CD4-positive, CD25-positive, alpha-beta regulatory T cell (primary cell): ENCODE measurements at regions not wholly inside any gene's neighbourhood (a gene's known extent, or its start where the extent isn't known, plus 50 kb on each side); places are given as distances from the start of the nearest gene placed in this dataset.
"Not testable (repeated sequence)": the region's sequence is repeated elsewhere in the genome, so short reads cannot be mapped to it uniquely, and the experiment has no call there.

Experiments
- ATAC-seq, 2 donors: fragments of 150-1000 bp; cut with Tn5 transposase; one replicate each; pipeline ENCODE4 v1.10.0; 2021; ENCODE audit warnings: low read depth in 2 of 2, moderate number of reproducible peaks in 2 of 2, moderate library complexity in 1 of 2
- DNase-seq, 3 donors: peaks; one replicate each; pipeline versions ENCODE4 v3.0.0 to v3.0.0-alpha.2; 2012 to 2022; ENCODE audit warnings: mixed read lengths in 1 of 3
- H3K27ac ChIP-seq: one replicate; pipeline ENCODE4 v1.7.0; 2013; ENCODE audit warnings: mild to moderate bottlenecking, low read length; ENCODE audit not compliant: insufficient read depth, poor library complexity, severe bottlenecking
- H3K27me3 ChIP-seq: one replicate; pipeline ENCODE4 v1.7.0; 2013; ENCODE audit warnings: low read length; ENCODE audit not compliant: control insufficient read depth, insufficient read depth
- H3K36me3 ChIP-seq: one replicate; pipeline ENCODE4 v1.7.0; 2013; ENCODE audit warnings: mild to moderate bottlenecking, low read length, moderate library complexity; ENCODE audit not compliant: control insufficient read depth, insufficient read depth
- H3K4me1 ChIP-seq: 2 replicates; pipeline ENCODE4 v1.7.0; 2013; ENCODE audit warnings: mild to moderate bottlenecking, low read length; ENCODE audit not compliant: insufficient read depth, control insufficient read depth, poor library complexity, severe bottlenecking
- H3K4me3 ChIP-seq: one replicate; pipeline ENCODE4 v1.7.0; 2013; ENCODE audit warnings: low read depth, mild to moderate bottlenecking, low read length, moderate library complexity
- H3K9me3 ChIP-seq, 2 experiments: 1 replicate in 1 of 2; 2 replicates in 1 of 2; pipeline ENCODE4 v1.7.0; 2013; ENCODE audit warnings: low read length in 2 of 2, mild to moderate bottlenecking in 1 of 2, moderate library complexity in 1 of 2; ENCODE audit not compliant: control insufficient read depth in 2 of 2
- H3K27ac Mint-ChIP-seq, 3 donors: one replicate each; pipeline ENCODE4 v1.8.0; 2020 to 2022; ENCODE audit warnings: mild to moderate bottlenecking in 3 of 3, mixed read lengths in 3 of 3, moderate library complexity in 2 of 3
- H3K27me3 Mint-ChIP-seq: one replicate; pipeline ENCODE4 v1.8.0; 2022; ENCODE audit warnings: mild to moderate bottlenecking, mixed read lengths
- H3K36me3 Mint-ChIP-seq: one replicate; pipeline ENCODE4 v1.8.0; 2020; ENCODE audit warnings: mixed read lengths
- H3K4me1 Mint-ChIP-seq, 4 donors: one replicate each; pipeline ENCODE4 v1.8.0; 2020 to 2022; ENCODE audit warnings: mixed read lengths in 4 of 4, mild to moderate bottlenecking in 1 of 4
- H3K4me3 Mint-ChIP-seq, 4 donors: one replicate each; pipeline ENCODE4 v1.8.0; 2020 to 2022; ENCODE audit warnings: mild to moderate bottlenecking in 4 of 4, mixed read lengths in 4 of 4, moderate library complexity in 3 of 4
- H3K9me3 Mint-ChIP-seq, 7 donors: one replicate each; pipeline ENCODE4 v1.8.0; 2020 to 2022; ENCODE audit warnings: mixed read lengths in 7 of 7, mild to moderate bottlenecking in 3 of 7, moderate library complexity in 2 of 7

- no peak for ATAC-seq
- peaks cover 0 to 5% (median 0%) of the 10 kb centered on the region in 4 donors for H3K4me1 Mint-ChIP-seq
- Histone ChIP-seq H3K4me1 (no peaks in the 10 kb centered on the region), H3K27ac (no peak overlapping the region), H3K9me3 (no peaks in the 10 kb centered on the region), H3K4me3 (no peak overlapping the region), H3K27me3 (no peaks in the 10 kb centered on the region), H3K36me3 (no peaks in the 10 kb centered on the region)
- H3K36me3 Mint-ChIP-seq, result no peaks in the 10 kb centered on the region
- no peak overlapping the region for H3K27ac Mint-ChIP-seq
- H3K9me3 Mint-ChIP-seq, result peaks cover 0 to 17% (median 2%) of the 10 kb centered on the region in 7 donors
- peaks cover 12% of the 10 kb centered on the region for H3K27me3 Mint-ChIP-seq
- no peak for DNase-seq
- H3K4me3 Mint-ChIP-seq, result no peak overlapping the region
Observed at GRCh38 chr5:97563050-97563657, 380.1 kb upstream of the RIOK2 start.

- ATAC-seq (no peak), DNase-seq (no peak)
- H3K27me3 ChIP-seq, result no peaks in the 10 kb centered on the region
- Mint-ChIP-seq H3K27ac (no peak overlapping the region), H3K4me3 (no peak overlapping the region), H3K36me3 (no peaks in the 10 kb centered on the region), H3K9me3 (peaks cover 5 to 38% (median 9%) of the 10 kb centered on the region in 7 donors), H3K4me1 (peaks cover 0 to 5% (median 0%) of the 10 kb centered on the region in 4 donors), H3K27me3 (peaks cover 6% of the 10 kb centered on the region)
- H3K4me3 ChIP-seq, result no peak overlapping the region
- H3K36me3 ChIP-seq, result no peaks in the 10 kb centered on the region
- H3K9me3 ChIP-seq, result peaks cover 6 to 12% of the 10 kb centered on the region in 2 experiments
- no peak overlapping the region for H3K27ac ChIP-seq
- no peaks in the 10 kb centered on the region for H3K4me1 ChIP-seq
Observed at GRCh38 chr5:97568382-97568781, 385.3 kb upstream of the RIOK2 start.

- no peak overlapping the region for H3K27ac ChIP-seq
- no peak for ATAC-seq
- no peaks in the 10 kb centered on the region for H3K27me3 ChIP-seq
- no peaks in the 10 kb centered on the region for H3K4me1 ChIP-seq
- no peak overlapping the region for H3K4me3 ChIP-seq
- Mint-ChIP-seq H3K4me1 (no peaks in the 10 kb centered on the region), H3K9me3 (peaks cover 4 to 38% (median 9%) of the 10 kb centered on the region in 7 donors), H3K36me3 (no peaks in the 10 kb centered on the region), H3K27me3 (peaks cover 6% of the 10 kb centered on the region), H3K27ac (no peak overlapping the region), H3K4me3 (no peak overlapping the region)
- H3K36me3 ChIP-seq, result no peaks in the 10 kb centered on the region
- DNase-seq, result no peak
- peaks cover 6 to 12% of the 10 kb centered on the region in 2 experiments for H3K9me3 ChIP-seq
Observed at GRCh38 chr5:97570242-97570641, 387.2 kb upstream of the RIOK2 start.

DNA sequence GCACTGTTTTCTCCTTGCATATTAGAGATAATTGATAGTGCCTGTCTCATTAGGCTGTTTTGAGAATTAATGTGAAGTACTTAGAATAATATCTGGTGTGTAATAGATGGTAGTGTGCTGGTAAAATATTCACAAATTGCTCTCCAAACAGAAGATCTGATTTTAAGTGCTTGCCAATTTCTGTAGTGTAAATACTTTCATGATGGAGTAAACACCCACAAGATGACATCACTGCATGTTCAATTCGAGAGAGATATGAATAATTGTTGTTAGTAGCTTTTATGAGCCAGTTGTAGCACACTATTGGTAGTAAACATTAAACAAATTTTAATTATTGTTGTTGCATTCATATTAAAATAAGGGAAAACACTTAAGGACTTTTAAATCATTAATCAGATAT, 392.3 kb upstream of the RIOK2 start:
- H3K4me3 ChIP-seq, result no peak overlapping the region
- H3K27ac ChIP-seq, result no peak overlapping the region
- Mint-ChIP-seq H3K36me3 (no peaks in the 10 kb centered on the region), H3K27me3 (no peaks in the 10 kb centered on the region), H3K4me3 (no peak overlapping the region), H3K9me3 (peaks cover 4 to 14% (median 7%) of the 10 kb centered on the region in 7 donors), H3K27ac (no peak overlapping the region), H3K4me1 (no peaks in the 10 kb centered on the region)
- H3K4me1 ChIP-seq, result no peaks in the 10 kb centered on the region
- no peaks in the 10 kb centered on the region for H3K36me3 ChIP-seq
- no peaks in the 10 kb centered on the region for H3K27me3 ChIP-seq
- peaks cover 3 to 6% of the 10 kb centered on the region in 2 experiments for H3K9me3 ChIP-seq
- no peak for ATAC-seq
- DNase-seq, result no peak

DNA sequence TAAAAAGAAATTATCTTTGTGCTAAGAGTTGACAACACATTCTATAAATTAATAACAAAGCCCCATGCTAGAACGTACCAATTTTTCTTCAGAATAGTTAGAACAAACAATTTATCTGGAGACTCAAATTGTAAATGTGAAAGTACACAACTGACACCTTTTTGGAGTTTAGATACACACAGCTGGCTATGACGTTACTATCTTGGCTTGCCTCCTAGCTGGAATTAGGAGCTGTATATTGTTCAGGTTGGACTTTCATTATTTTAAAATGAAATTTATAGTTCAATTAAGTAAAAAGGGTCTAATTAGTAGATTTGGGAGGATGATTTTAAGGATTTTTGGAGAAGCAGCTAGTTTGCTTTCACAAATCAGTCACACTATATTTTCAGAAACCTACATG, 393.9 kb upstream of the RIOK2 start:
- Mint-ChIP-seq H3K36me3 (no peaks in the 10 kb centered on the region), H3K9me3 (peaks cover 0 to 2% (median 0%) of the 10 kb centered on the region in 7 donors), H3K27ac (no peak overlapping the region), H3K27me3 (no peaks in the 10 kb centered on the region), H3K4me1 (no peaks in the 10 kb centered on the region), H3K4me3 (no peak overlapping the region)
- Histone ChIP-seq H3K36me3 (no peaks in the 10 kb centered on the region), H3K9me3 (no peaks in the 10 kb centered on the region), H3K4me1 (no peaks in the 10 kb centered on the region), H3K27ac (no peak overlapping the region), H3K27me3 (no peaks in the 10 kb centered on the region), H3K4me3 (no peak overlapping the region)
- no peak for DNase-seq
- no peak for ATAC-seq

GRCh38 chr5:97579977-97580376, 396.9 kb upstream of the RIOK2 start:
- not testable (repeated sequence) for H3K4me3 Mint-ChIP-seq, H3K27me3 Mint-ChIP-seq, ATAC-seq, H3K9me3 Mint-ChIP-seq, H3K4me3 ChIP-seq, H3K27ac Mint-ChIP-seq, H3K4me1 Mint-ChIP-seq, H3K36me3 Mint-ChIP-seq, H3K27ac ChIP-seq, H3K9me3 ChIP-seq, DNase-seq, H3K27me3 ChIP-seq, H3K4me1 ChIP-seq, H3K36me3 ChIP-seq

DNA sequence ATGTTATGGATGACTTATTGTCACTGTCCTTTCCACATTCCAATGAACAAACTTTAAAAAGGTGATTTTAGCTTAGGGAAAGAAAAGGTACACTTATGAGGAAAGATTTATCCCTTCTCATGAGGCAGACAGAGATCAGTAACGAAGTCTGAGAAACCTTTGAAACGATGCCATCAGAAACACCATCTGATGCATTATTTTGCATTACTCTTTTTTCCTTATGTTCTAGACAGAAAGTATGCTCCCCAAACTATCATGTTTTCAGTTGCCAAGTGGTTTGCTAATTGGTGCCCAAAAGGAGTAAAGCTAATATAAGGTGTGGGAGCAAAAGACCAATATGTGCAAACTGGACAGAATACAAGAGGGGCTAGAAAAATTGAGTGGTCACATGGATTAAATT, 397.7 kb upstream of the RIOK2 start:
- Mint-ChIP-seq H3K36me3 (no peaks in the 10 kb centered on the region), H3K4me3 (no peak overlapping the region)

GRCh38 chr5:97591781-97592180, 408.7 kb upstream of the RIOK2 start:
- Mint-ChIP-seq H3K9me3 (peaks cover 0 to 15% (median 3%) of the 10 kb centered on the region in 7 donors), H3K36me3 (no peaks in the 10 kb centered on the region), H3K4me3 (no peak overlapping the region), H3K4me1 (no peaks in the 10 kb centered on the region), H3K27ac (no peak overlapping the region), H3K27me3 (no peaks in the 10 kb centered on the region)
- Histone ChIP-seq H3K27me3 (no peaks in the 10 kb centered on the region), H3K9me3 (no peaks in the 10 kb centered on the region), H3K36me3 (no peaks in the 10 kb centered on the region), H3K27ac (no peak overlapping the region), H3K4me3 (no peak overlapping the region), H3K4me1 (no peaks in the 10 kb centered on the region)
- ATAC-seq (no peak), DNase-seq (no peak)

More for the DNA sequence above, 397.7 kb upstream of the RIOK2 start:
- Histone ChIP-seq H3K4me1 (no peaks in the 10 kb centered on the region), H3K27ac (no peak overlapping the region), H3K9me3 (no peaks in the 10 kb centered on the region), H3K4me3 (no peak overlapping the region), H3K27me3 (no peaks in the 10 kb centered on the region), H3K36me3 (no peaks in the 10 kb centered on the region)
- Mint-ChIP-seq H3K4me1 (no peaks in the 10 kb centered on the region), H3K27me3 (no peaks in the 10 kb centered on the region), H3K27ac (no peak overlapping the region), H3K9me3 (peaks cover 0 to 2% (median 0%) of the 10 kb centered on the region in 7 donors)
- DNase-seq (no peak), ATAC-seq (no peak)
